A549 (cell line): ENCODE measurements at regions not wholly inside any gene's neighbourhood (a gene's known extent, or its start where the extent isn't known, plus 50 kb on each side); places are given as distances from the start of the nearest gene placed in this dataset.
A peak's percentile ranks its signal among the peaks of the same experiment; 100 is the strongest.

Experiments used
- ATAC-seq, 2 experiments: fragments of 200-7000 bp in 1 of 2; fragments of >200 bp in 1 of 2; cut with Nextera tagmentation in 1 of 2; cut with Tn5 transposase in 1 of 2; 3 replicates each; pipeline versions ENCODE4 v1.8.0 to v1.9.1; 2018 to 2020; ENCODE audit warnings: mild to moderate bottlenecking in 1 of 2, moderate library complexity in 1 of 2
- CTCF ChIA-PET: fragments of 300-600 bp; sonication (Branson Sonifier 250); formaldehyde crosslinking; extraction: SDS; loops from one replicate; lab custom pipeline; 2021; ENCODE audit warnings: antibody characterized with exemption, inconsistent platforms; lab: Yijun Ruan, JAX
- POLR2A ChIA-PET: fragments of 350-600 bp; formaldehyde crosslinking; extraction: SDS; loops from one replicate; lab custom pipeline; 2021; ENCODE audit warnings: antibody characterized with exemption, inconsistent platforms; lab: Yijun Ruan, JAX
- DNase-seq, 2 experiments: peaks; one replicate each; pipeline versions ENCODE4 v3.0.0 to v3.0.0-alpha.2; 2011 to 2016; ENCODE audit warnings: low read depth in 1 of 2, low spot score in 1 of 2
- FAIRE-seq: peaks from 2 replicates; lab custom pipeline; 2011; peaks lifted over from hg19 to GRCh38; lab: Jason Lieb, UNC
- H3K27ac ChIP-seq, 2 experiments: fragments of >200 bp; sonication (Bioruptor Twin); formaldehyde crosslinking; 3 replicates each; pipeline ENCODE4 v1.5.1; 2016 to 2017
- H3K4me1 ChIP-seq: fragments of >200 bp; sonication (Bioruptor Twin); formaldehyde crosslinking; 3 replicates; pipeline ENCODE4 v1.6.1; 2016
- H3K4me2 ChIP-seq: fragments of >200 bp; sonication (Bioruptor Twin); formaldehyde crosslinking; 3 replicates; pipeline ENCODE4 v1.6.1; 2016
- H3K4me3 ChIP-seq: fragments of >200 bp; sonication (Bioruptor Twin); formaldehyde crosslinking; 3 replicates; pipeline ENCODE4 v1.5.1; 2016
- H3K9me3 ChIP-seq: fragments of >200 bp; sonication (Bioruptor Twin); formaldehyde crosslinking; 3 replicates; pipeline ENCODE4 v1.6.1; 2016
- BCL3 ChIP-seq: fragments of >200 bp; sonication (Bioruptor Twin); formaldehyde crosslinking; IDR thresholded peaks from 3 replicates; pipeline ENCODE4 v1.6.1; 2016
- CBX2 ChIP-seq: fragments of 200-600 bp; sonication (generic); IDR thresholded peaks from 2 replicates; pipeline ENCODE4 v1.6.1; 2016; ENCODE audit warnings: low read depth, mild to moderate bottlenecking, borderline replicate concordance
- CEBPB ChIP-seq, 2 experiments: fragments of >200 bp in 1 of 2; sonication (Bioruptor Twin) in 1 of 2; formaldehyde crosslinking in 1 of 2; IDR thresholded peaks; 2 replicates each; pipeline ENCODE4 v1.6.1; 2012 to 2016
- CHD4 ChIP-seq: fragments of 200-600 bp; sonication (generic); IDR thresholded peaks from 2 replicates; pipeline ENCODE4 v1.6.1; 2016; ENCODE audit warnings: antibody characterized with exemption, mild to moderate bottlenecking, borderline replicate concordance
- CTCF ChIP-seq: fragments of >200 bp; sonication (Bioruptor Twin); formaldehyde crosslinking; IDR thresholded peaks from 3 replicates; pipeline ENCODE4 v1.5.1; 2016
- E2F6 ChIP-seq: IDR thresholded peaks from 2 replicates; pipeline ENCODE4 v1.6.1; 2012; ENCODE audit warnings: low read depth, borderline replicate concordance
- EHMT2 ChIP-seq: fragments of 200-600 bp; sonication (generic); IDR thresholded peaks from 2 replicates; pipeline ENCODE4 v1.6.1; 2016; ENCODE audit warnings: antibody characterized with exemption, low read depth, mild to moderate bottlenecking, moderate library complexity
- EP300 ChIP-seq, 2 experiments: fragments of >200 bp; sonication (Bioruptor Twin); formaldehyde crosslinking; IDR thresholded peaks; 2 replicates in 1 of 2; 3 replicates in 1 of 2; pipeline ENCODE4 v1.6.1; 2016 to 2017
- FOSB ChIP-seq: fragments of 250-450 bp; sonication (Bioruptor Pico); IDR thresholded peaks from 2 replicates; pipeline ENCODE4 v1.5.0; 2020; ENCODE audit warnings: mild to moderate bottlenecking, moderate library complexity
- GATA3 ChIP-seq: IDR thresholded peaks from 2 replicates; pipeline ENCODE4 v1.6.1; 2012; ENCODE audit warnings: borderline replicate concordance
- HMGXB4 ChIP-seq: fragments of 250-450 bp; sonication (Bioruptor Pico); IDR thresholded peaks from 2 replicates; pipeline ENCODE4 v1.5.0; 2021; ENCODE audit warnings: mild to moderate bottlenecking, moderate library complexity, borderline replicate concordance
- HOXB13 ChIP-seq: fragments of 250-450 bp; sonication (Bioruptor Pico); IDR thresholded peaks from 2 replicates; pipeline ENCODE4 v1.5.0; 2020; ENCODE audit warnings: low read depth, mild to moderate bottlenecking, moderate library complexity
- JUN ChIP-seq, 2 experiments: fragments of >200 bp; sonication (Bioruptor Twin); formaldehyde crosslinking; IDR thresholded peaks; 2 replicates in 1 of 2; 3 replicates in 1 of 2; pipeline ENCODE4 v1.6.1; 2016 to 2017
- KDM5A ChIP-seq: fragments of 200-600 bp; sonication (generic); IDR thresholded peaks from 2 replicates; pipeline ENCODE4 v1.6.1; 2016; ENCODE audit warnings: antibody characterized with exemption, mild to moderate bottlenecking
- MAX ChIP-seq: IDR thresholded peaks from 2 replicates; pipeline ENCODE4 v1.6.1; 2012
- MYC ChIP-seq: IDR thresholded peaks from 2 replicates; pipeline ENCODE4 v1.6.1; 2012; ENCODE audit warnings: mild to moderate bottlenecking, inconsistent platforms, low read length, improper control_type of control experiment, borderline replicate concordance
- NFE2L2 ChIP-seq: fragments of 150-350 bp; conservative IDR thresholded peaks from 2 replicates; pipeline ENCODE4 v1.6.1; 2014; ENCODE audit warnings: low read length
- NPAS2 ChIP-seq: fragments of 250-450 bp; sonication (Bioruptor Pico); IDR thresholded peaks from 2 replicates; pipeline ENCODE4 v1.8.0; 2022; ENCODE audit warnings: mild to moderate bottlenecking, moderate library complexity, borderline replicate concordance
- NR3C1 ChIP-seq: fragments of >200 bp; sonication (Bioruptor Twin); formaldehyde crosslinking; IDR thresholded peaks from 3 replicates; pipeline ENCODE4 v1.6.1; 2017
- PBX3 ChIP-seq: IDR thresholded peaks from 2 replicates; pipeline ENCODE4 v1.6.1; 2012
- PHF8 ChIP-seq: fragments of 200-600 bp; sonication (generic); IDR thresholded peaks from 2 replicates; pipeline ENCODE4 v1.6.1; 2016; ENCODE audit warnings: low read depth, mild to moderate bottlenecking, antibody characterized with exemption, moderate library complexity, borderline replicate concordance
- RARB ChIP-seq: fragments of 250-450 bp; sonication (Bioruptor Pico); IDR thresholded peaks from 2 replicates; pipeline ENCODE4 v1.8.0; 2021; ENCODE audit warnings: mild to moderate bottlenecking, moderate library complexity
- REST ChIP-seq: fragments of 200-600 bp; sonication (generic); IDR thresholded peaks from 2 replicates; pipeline ENCODE4 v1.6.1; 2016; ENCODE audit warnings: antibody characterized with exemption, mild to moderate bottlenecking, moderate library complexity
- RFX5 ChIP-seq: fragments of 450-650 bp; IDR thresholded peaks from 2 replicates; pipeline ENCODE4 v1.7.1; 2014; ENCODE audit warnings: antibody characterized with exemption, mild to moderate bottlenecking, moderate library complexity
- TFCP2L1 ChIP-seq: fragments of 250-450 bp; sonication (Bioruptor Pico); IDR thresholded peaks from 2 replicates; pipeline ENCODE4 v1.5.0; 2021; ENCODE audit warnings: mild to moderate bottlenecking
- TP53 ChIP-seq: fragments of 250-450 bp; sonication (Bioruptor Pico); IDR thresholded peaks from 2 replicates; pipeline ENCODE4 v1.5.0; 2021; ENCODE audit warnings: mild to moderate bottlenecking, moderate library complexity
- ZNF302 ChIP-seq: fragments of 250-450 bp; sonication (Bioruptor Pico); IDR thresholded peaks from 2 replicates; pipeline ENCODE4 v1.9.0; 2021; ENCODE audit warnings: inconsistent platforms, mild to moderate bottlenecking, moderate library complexity
- ZSCAN20 ChIP-seq: fragments of 250-450 bp; sonication (Bioruptor Pico); IDR thresholded peaks from 2 replicates; pipeline ENCODE4 v1.8.0; 2022; ENCODE audit warnings: mild to moderate bottlenecking, moderate library complexity
- WGBS: methylation state at CpG from one replicate; pipeline ENCODE4 v1.1.6; 2017; ENCODE audit errors: missing lambda C conversion rate; 5-methylcytosine and 5-hydroxymethylcytosine counted together

GRCh38 chr15:96165081-96165480 is 165.4 kb upstream of the NR2F2 start:
- no peak for TF ChIP-seq EHMT2
- TF ChIP-seq FOSB (CRISPR knock-in tag), result no peak
- TF ChIP-seq EP300 (IDR thresholded peaks at IDR 0.05), result no peak
- TF ChIP-seq GATA3, result no peak
- TF ChIP-seq NFE2L2, result no peak
- TF ChIP-seq NPAS2 (CRISPR knock-in tag), result no peak
- TF ChIP-seq PHF8, result no peak
- no peak for TF ChIP-seq TP53 (CRISPR knock-in tag)
- no peak for TF ChIP-seq MAX
- no peak for TF ChIP-seq ZNF302 (CRISPR knock-in tag)
- TF ChIP-seq NR3C1, result no peak
- TF ChIP-seq CEBPB (IDR thresholded peaks at IDR 0.05), result no peak
- TF ChIP-seq CHD4, result no peak
- TF ChIP-seq HOXB13 (CRISPR knock-in tag), result no peak
- no peak for TF ChIP-seq CBX2
- TF ChIP-seq HMGXB4 (CRISPR knock-in tag), result no peak
- no peak for TF ChIP-seq CTCF
- no peak for TF ChIP-seq RFX5
- no peak for TF ChIP-seq RARB
- TF ChIP-seq JUN (IDR thresholded peaks at IDR 0.05), result no peak
- ChIA-PET POLR2A (no interaction called here), CTCF (interaction anchor here (1.0 kb wide), 1 partner anchor 162 kb away, joined by 3 read pairs; no protein-coding TSS in a partner anchor)
- H3K4me1 ChIP-seq, result 0 out of 3 replicates have a peak, but pooled peaks cover 4% of the 10 kb centered on the region
- no peak overlapping the region for H3K4me3 ChIP-seq
- no peak for DNase-seq
- 59% methylated on average over 4 of the region's 4 CpGs for WGBS
- no peak overlapping the region for H3K27ac ChIP-seq
- H3K9me3 ChIP-seq, result 0 out of 3 replicates have a peak, but pooled peaks cover 4% of the 10 kb centered on the region
- H3K4me2 ChIP-seq, result no peak overlapping the region
- ATAC-seq, result no peak
- peak; percentile 23 for FAIRE-seq

GRCh38 chr15:96165775-96166174 is 164.7 kb upstream of the NR2F2 start:
- DNase-seq (no peak), FAIRE-seq (no peak), ATAC-seq (no peak)
- CTCF ChIA-PET, result interaction anchor here (0.6 to 1.0 kb wide), 3 partner anchors 41 to 161 kb away, joined by 3 to 4 read pairs (median 3); no protein-coding TSS in a partner anchor
- 0 out of 3 replicates have a peak, but pooled peaks cover 8% of the 10 kb centered on the region for H3K4me1 ChIP-seq
- H3K9me3 ChIP-seq, result 0 out of 3 replicates have a peak, but pooled peaks cover 4% of the 10 kb centered on the region
- POLR2A ChIA-PET, result no interaction called here
- no peak overlapping the region for H3K27ac ChIP-seq
- H3K4me2 ChIP-seq, result no peak overlapping the region
- 89% methylated on average over 2 of the region's 2 CpGs for WGBS
- H3K4me3 ChIP-seq, result no peak overlapping the region
- no peak for TF ChIP-seq NFE2L2
- no peak for TF ChIP-seq RFX5
- TF ChIP-seq ZNF302 (CRISPR knock-in tag), result no peak
- TF ChIP-seq BCL3, result no peak
- no peak for TF ChIP-seq MYC
- no peak for TF ChIP-seq FOSB (CRISPR knock-in tag)
- TF ChIP-seq TFCP2L1 (CRISPR knock-in tag), result no peak
- TF ChIP-seq KDM5A, result no peak
- no peak for TF ChIP-seq RARB
- no peak for TF ChIP-seq ZSCAN20 (CRISPR knock-in tag)
- no peak for TF ChIP-seq E2F6
- TF ChIP-seq REST, result no peak
- TF ChIP-seq PBX3, result no peak
